BJ (cell line): ENCODE measurements at regions not wholly inside any gene's neighbourhood (a gene's known extent, or its start where the extent isn't known, plus 50 kb on each side); places are given as distances from the start of the nearest gene placed in this dataset. TPM values are rescaled to one million over a fixed set of nuclear protein-coding genes. Genes with fewer than 3 reads are reported as not detected.

ENCODE experiments used
- CTCF ChIA-PET: fragments of 350-600 bp; formaldehyde crosslinking; extraction: SDS; loops from one replicate; lab custom pipeline; 2021; ENCODE audit warnings: antibody characterized with exemption, inconsistent platforms; lab: Yijun Ruan, JAX
- POLR2A ChIA-PET: fragments of 300-600 bp; sonication (Branson Sonifier 250); formaldehyde crosslinking; extraction: SDS; loops from one replicate; lab custom pipeline; 2021; ENCODE audit warnings: antibody characterized with exemption; lab: Charles Lee
- DNase-seq: peaks from one replicate; pipeline ENCODE4 v3.0.0-alpha.2; 2011; ENCODE audit warnings: low read depth
- H3K27me3 ChIP-seq: 2 replicates; pipeline ENCODE4 v1.6.0; 2011; ENCODE audit warnings: low read length; ENCODE audit not compliant: control insufficient read depth, insufficient read depth
- H3K36me3 ChIP-seq: 2 replicates; pipeline ENCODE4 v1.5.1; 2011; ENCODE audit warnings: low read length; ENCODE audit not compliant: control insufficient read depth, insufficient read depth
- H3K4me3 ChIP-seq: 2 replicates; pipeline ENCODE4 v1.5.1; 2011; ENCODE audit warnings: low read depth, mild to moderate bottlenecking, control low read depth, low read length
- CTCF ChIP-seq: IDR thresholded peaks from 2 replicates; pipeline ENCODE4 v1.5.1; 2011; ENCODE audit warnings: low read depth, mild to moderate bottlenecking, control low read depth, inconsistent platforms, low read length, moderate library complexity; ENCODE audit not compliant: insufficient read depth
- small RNA-seq: library from RNA; depleted of rRNA; stranded (forward); fragments of <200 nt; gene quantifications from one replicate; pipeline ENCODE3, GENCODE V24; 2012; ENCODE audit warnings: low replicate concordance, low read depth; ENCODE audit not compliant: insufficient read length

DNA sequence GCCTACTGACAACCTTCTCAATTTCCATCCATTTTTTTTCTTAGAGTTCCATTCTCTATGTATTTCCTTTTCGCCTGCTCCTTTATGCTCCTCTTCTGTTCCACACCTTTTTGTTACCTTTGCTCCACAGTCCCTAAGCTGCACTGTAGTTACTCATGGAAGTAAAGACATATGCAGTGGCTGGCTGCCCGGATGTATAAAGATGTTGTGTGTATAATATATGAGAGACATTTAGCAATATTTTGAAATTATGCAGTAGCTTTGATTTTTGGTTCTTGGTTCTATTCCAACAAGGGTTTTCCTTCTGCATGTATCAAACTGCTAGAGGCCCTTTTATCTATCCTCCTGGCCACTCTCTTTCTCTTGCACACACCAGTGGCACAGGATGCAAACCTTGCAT lies 234.9 kb downstream of the DOK5 start:
- H3K36me3 ChIP-seq: no peaks in the 10 kb centered on the region
- POLR2A ChIA-PET: no interaction called here
- TF ChIP-seq CTCF: no peak
- DNase-seq: no peak
- CTCF ChIA-PET: no interaction called here
- H3K27me3 ChIP-seq: no peaks in the 10 kb centered on the region
- no peak overlapping the region for H3K4me3 ChIP-seq

- no peaks in the 10 kb centered on the region for H3K36me3 ChIP-seq
Observed at GRCh38 chr20:54708229-54708628, 232.8 kb downstream of the DOK5 start.

GRCh38 chr20:54707801-54708200 lies 232.4 kb downstream of the DOK5 start:
- TF ChIP-seq CTCF: no peak
- no peak for DNase-seq
- H3K36me3 ChIP-seq: no peaks in the 10 kb centered on the region
- POLR2A ChIA-PET: no interaction called here
- H3K4me3 ChIP-seq: no peak overlapping the region
- CTCF ChIA-PET: no interaction called here
- H3K27me3 ChIP-seq: no peaks in the 10 kb centered on the region

More at GRCh38 chr20:54708229-54708628, 232.8 kb downstream of the DOK5 start:
- no peak for TF ChIP-seq CTCF
- CTCF ChIA-PET: no interaction called here
- Histone ChIP-seq H3K27me3 (no peaks in the 10 kb centered on the region), H3K4me3 (no peak overlapping the region)
- no peak for DNase-seq
- POLR2A ChIA-PET: no interaction called here

DNA sequence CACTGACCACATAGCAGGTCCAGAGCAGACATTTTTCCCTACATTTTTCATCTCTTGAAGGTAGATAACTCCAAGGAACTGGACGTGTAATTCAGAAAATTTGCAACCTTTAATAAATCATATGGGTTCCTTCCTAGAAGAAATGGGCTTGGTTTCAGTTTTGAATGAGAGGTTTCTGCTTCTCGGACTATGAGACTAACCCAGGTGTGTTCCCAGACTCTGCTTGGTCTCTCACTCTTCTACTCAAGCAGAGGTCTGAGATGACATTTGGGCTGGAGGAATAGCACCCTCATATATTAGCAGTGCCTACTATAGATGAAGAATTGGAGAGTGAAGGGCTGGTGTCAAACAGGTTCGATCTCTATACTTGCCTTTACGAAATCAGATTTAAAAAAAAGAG lies 231.2 kb downstream of the DOK5 start:
- TF ChIP-seq CTCF: no peak
- ChIA-PET CTCF (no interaction called here), POLR2A (no interaction called here)
- H3K36me3 ChIP-seq: no peaks in the 10 kb centered on the region
- H3K27me3 ChIP-seq: no peaks in the 10 kb centered on the region
- DNase-seq: no peak
- no peak overlapping the region for H3K4me3 ChIP-seq

DNA sequence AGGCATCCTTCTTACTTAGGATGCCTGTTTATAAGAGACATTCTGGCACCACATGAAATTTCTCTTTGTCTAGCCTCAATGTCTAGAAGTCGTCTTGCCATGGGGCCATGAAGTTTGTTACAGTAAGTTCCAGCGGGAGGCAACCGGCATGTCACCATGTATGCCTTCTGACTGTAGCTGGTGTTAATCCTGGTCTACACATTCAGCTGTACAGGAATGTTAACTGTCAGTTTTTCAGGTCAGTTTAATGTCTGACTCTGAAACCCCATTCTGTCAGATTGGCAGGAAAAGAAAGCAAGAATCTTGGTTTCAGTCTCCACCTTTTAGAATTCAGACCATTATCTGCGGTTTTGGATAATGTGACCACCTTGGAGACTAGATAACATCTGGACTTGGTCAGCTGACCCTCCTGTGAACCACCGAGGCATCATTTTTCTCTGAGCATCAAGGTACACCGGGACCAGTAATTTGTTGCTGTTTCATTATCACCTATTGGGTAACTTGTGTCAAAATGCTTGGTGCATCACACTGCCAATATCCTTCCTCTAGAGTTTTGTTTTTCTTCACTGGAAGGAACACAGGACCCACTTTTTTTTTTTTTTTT lies 228.7 kb downstream of the DOK5 start:
- DNase-seq: no peak
- ChIA-PET POLR2A (no interaction called here), CTCF (no interaction called here)
- no peaks in the 10 kb centered on the region for H3K27me3 ChIP-seq
- TF ChIP-seq CTCF: no peak
- no peaks in the 10 kb centered on the region for H3K36me3 ChIP-seq
- no peak overlapping the region for H3K4me3 ChIP-seq

Small RNA genes lying in the stretch of these regions (small RNA-seq; reads per million reads assigned to genes)
- gene RNU4ATAC7P: not detected
